ENCODE measurements at regions not wholly inside any gene's neighbourhood (a gene's known extent, or its start where the extent isn't known, plus 50 kb on each side); places are given as distances from the start of the nearest gene placed in this dataset.

DNA sequence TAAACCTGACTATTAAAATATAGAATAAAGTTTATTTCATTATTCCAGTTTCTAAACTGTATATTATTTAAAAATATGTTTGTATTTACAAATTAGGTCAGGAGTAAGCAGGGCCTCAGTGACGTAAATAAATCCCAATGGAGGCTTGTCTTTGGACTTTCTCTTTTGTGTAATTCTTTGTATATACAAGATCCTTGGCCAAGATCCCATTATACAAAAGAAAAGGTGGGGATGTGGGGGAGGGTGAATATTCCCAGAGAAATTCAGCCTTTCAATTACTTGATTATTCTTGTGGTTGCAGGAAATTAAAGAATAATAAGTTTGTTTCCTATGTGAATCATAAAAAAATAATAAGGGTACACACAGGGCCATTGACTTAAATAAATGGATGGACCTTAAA, 178.7 kb upstream of the PRPS1L1 start:
- no peak for DNase-seq (ENCODE audit: low read depth)
- H3K4me3 ChIP-seq (ENCODE audit: low read length) = no peak overlapping the region
- TF ChIP-seq, protein P1, sequence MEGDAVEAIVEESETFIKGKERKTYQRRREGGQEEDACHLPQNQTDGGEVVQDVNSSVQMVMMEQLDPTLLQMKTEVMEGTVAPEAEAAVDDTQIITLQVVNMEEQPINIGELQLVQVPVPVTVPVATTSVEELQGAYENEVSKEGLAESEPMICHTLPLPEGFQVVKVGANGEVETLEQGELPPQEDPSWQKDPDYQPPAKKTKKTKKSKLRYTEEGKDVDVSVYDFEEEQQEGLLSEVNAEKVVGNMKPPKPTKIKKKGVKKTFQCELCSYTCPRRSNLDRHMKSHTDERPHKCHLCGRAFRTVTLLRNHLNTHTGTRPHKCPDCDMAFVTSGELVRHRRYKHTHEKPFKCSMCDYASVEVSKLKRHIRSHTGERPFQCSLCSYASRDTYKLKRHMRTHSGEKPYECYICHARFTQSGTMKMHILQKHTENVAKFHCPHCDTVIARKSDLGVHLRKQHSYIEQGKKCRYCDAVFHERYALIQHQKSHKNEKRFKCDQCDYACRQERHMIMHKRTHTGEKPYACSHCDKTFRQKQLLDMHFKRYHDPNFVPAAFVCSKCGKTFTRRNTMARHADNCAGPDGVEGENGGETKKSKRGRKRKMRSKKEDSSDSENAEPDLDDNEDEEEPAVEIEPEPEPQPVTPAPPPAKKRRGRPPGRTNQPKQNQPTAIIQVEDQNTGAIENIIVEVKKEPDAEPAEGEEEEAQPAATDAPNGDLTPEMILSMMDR (IDR thresholded peaks at IDR 0.05; ENCODE audit: insufficient read depth, low read depth, low read length, missing control alignments) = no peak

DNA sequence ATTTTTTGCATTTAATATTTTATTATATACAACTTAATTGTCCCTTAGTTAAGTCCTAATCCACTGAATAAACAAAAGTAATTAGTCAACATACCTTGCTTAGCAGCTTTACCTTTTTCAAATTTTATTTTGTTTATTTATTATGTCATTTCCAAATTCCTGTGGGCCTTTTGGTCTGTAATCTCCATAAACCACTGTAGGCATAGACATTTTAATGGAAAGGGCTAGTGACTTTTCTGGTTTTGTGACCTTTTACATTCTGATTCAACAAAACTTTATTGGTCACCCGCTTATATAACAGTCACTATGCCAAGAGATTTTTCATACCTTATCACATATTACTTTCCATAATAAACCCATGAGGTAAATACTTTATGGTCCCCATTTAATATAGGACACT, 181.3 kb upstream of the PRPS1L1 start:
- TF ChIP-seq, protein P1 (IDR thresholded peaks at IDR 0.05; ENCODE audit: insufficient read depth, low read depth, low read length, missing control alignments) = no peak
- no peak for DNase-seq (ENCODE audit: low read depth)
- no peak overlapping the region for H3K4me3 ChIP-seq (ENCODE audit: low read length)

DNA sequence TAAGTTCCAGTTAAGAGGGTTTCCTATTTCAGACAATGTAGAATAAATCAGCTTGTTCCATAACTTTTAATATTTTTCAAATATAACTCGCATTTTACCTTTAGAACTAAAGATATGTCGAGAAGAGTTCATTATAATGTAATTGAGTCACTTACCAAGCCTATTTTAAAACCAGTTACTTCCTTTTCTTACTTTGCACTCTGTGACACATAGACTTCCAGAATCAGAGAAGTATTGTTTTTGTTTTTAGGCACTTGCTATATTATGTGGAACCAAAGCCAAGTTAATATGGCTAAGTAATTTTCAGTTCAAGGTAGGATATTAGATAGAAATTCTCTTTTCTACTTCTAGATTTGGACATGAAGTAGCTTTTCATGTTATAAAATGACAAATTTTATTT, 182.7 kb upstream of the PRPS1L1 start:
- DNase-seq (ENCODE audit: low read depth) = no peak
- H3K4me3 ChIP-seq (ENCODE audit: low read length) = no peak overlapping the region
- TF ChIP-seq, protein P1 (IDR thresholded peaks at IDR 0.05; ENCODE audit: insufficient read depth, low read depth, low read length, missing control alignments) = no peak

DNA sequence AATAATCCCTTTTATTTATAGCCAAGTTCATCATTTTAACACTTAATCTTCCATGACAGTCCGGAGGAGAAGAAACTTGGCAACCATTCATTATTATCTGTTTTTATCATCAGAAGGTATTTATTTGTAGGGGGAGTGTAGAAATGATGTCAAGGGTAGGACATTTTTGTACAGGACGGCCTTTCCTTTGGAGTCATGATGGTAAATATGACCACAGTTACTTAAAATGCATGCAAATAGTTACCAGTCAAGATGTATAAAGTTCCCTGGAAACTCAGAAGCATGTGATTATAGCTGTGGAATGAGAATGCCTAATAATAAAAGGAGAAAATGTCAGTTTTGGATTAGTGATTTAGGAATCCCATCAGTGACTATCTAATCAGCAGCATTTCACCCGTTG, 183.1 kb upstream of the PRPS1L1 start:
- H3K4me3 ChIP-seq (ENCODE audit: low read length) = no peak overlapping the region
- TF ChIP-seq, protein P1 (IDR thresholded peaks at IDR 0.05; ENCODE audit: insufficient read depth, low read depth, low read length, missing control alignments) = no peak
- no peak for DNase-seq (ENCODE audit: low read depth)

DNA sequence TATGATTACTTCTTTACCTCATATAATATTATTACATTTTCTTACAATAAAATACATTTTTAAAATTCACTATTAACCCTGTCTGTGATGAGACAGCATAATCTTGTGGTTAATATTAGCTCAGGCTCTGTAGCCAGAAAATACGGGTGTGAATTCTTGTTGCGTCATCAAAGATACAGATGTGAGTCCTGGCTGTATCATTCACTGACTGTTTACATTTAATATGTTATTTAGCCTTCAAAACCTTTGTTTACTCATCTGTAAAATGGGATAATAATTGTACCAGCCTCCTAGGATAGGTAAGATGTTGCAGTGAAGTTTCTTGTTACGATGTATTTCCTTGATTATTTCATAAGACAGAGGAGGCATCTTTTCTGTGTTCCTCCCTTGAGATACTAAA, 184.7 kb upstream of the PRPS1L1 start:
- peak; percentile 16 for DNase-seq (ENCODE audit: low read depth)
- TF ChIP-seq, protein P1 (IDR thresholded peaks at IDR 0.05; ENCODE audit: insufficient read depth, low read depth, low read length, missing control alignments) = no peak
- no peak overlapping the region for H3K4me3 ChIP-seq (ENCODE audit: low read length)

DNA sequence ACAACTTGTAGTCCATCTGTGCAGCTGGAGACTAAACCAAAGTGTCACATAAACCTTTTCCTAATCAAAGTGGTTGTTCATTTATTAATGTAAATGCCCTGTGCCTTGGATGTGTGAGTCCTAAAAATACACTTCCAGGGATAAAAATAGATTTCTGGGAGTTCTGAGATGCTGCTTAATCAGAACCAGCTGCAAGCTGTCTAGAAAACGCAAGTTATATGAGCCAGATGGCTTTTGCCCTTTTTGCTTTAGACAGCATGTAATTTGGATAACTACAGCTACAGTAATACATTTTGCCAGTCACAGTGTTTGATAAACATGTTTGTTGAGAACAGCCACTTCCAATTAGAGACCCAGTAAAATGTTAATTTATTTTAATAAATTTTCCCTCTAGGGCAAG, 185.1 kb upstream of the PRPS1L1 start:
- TF ChIP-seq, protein P1 (IDR thresholded peaks at IDR 0.05; ENCODE audit: insufficient read depth, low read depth, low read length, missing control alignments) = no peak
- DNase-seq (ENCODE audit: low read depth) = no peak
- no peak overlapping the region for H3K4me3 ChIP-seq (ENCODE audit: low read length)

DNA sequence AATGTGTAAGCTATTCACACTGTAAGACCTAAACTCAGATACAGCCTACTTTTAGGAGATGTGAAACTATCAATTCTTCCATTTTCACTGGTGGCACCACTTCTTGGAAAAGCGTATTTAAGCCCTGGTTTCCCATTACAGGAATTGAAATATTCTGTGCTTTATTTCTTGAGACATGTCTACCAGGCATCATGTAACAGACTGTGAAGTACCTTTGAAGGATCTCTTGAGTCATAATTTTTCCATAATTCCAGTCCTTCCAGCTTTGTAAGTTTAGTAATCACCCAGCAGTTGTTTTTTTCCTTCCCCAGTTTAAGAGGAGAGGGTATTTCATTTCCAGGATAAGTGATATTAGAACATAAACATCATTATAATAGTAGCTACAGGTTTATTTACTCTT, 186.0 kb upstream of the PRPS1L1 start:
- TF ChIP-seq, protein P1 (IDR thresholded peaks at IDR 0.05; ENCODE audit: insufficient read depth, low read depth, low read length, missing control alignments) = no peak
- H3K4me3 ChIP-seq (ENCODE audit: low read length) = no peak overlapping the region
- peak; percentile 28 for DNase-seq (ENCODE audit: low read depth)

Data from epithelial cell of esophagus (primary cell).